ENCODE measurements at regions not wholly inside any gene's neighbourhood (a gene's known extent, or its start where the extent isn't known, plus 50 kb on each side); places are given as distances from the start of the nearest gene placed in this dataset.
"Not testable (repeated sequence)": the region's sequence is repeated elsewhere in the genome, so short reads cannot be mapped to it uniquely, and the experiment has no call there.

DNA sequence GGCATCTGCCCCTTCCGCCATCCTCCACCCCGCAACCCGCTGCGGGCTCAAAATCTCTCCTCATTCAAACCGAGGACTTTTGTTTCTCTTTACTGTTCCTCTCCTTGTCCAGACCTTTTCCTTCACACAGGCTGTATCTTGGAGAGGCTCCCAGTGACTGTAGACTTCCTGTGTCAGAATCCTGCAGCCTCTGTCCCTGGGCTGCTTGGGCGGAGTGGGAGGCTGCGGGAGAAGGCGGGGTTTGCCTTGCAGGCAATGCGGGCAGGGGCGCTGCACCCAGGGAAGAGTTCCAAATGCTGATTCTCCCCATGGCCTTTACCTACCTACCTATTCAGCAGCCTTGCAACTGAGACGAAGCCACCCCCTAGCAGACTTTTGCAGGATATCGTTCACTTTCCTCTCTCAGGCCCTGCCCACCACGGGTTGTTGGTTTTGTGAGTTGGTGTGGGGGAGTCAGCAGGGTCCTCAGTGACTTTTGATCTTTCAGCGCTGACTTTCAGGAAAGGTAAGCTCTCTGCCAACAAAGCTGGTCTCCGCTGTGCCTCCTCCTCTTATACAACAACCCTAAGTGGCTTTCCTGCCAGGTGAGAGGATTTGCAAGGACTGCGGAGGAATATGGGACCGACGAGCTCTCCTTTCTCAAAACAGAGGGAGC lies 79.0 kb upstream of the KCNA1 start:
- no peak overlapping the region for H2AFZ ChIP-seq
- no peak overlapping the region for H3K27ac ChIP-seq
- H4K20me1 ChIP-seq (ENCODE audit: insufficient read depth, poor library complexity, severe bottlenecking) = no peaks in the 10 kb centered on the region
- H3K36me3 ChIP-seq (replicated peaks; ENCODE audit: insufficient read depth, low read depth) = no peaks in the 10 kb centered on the region
- TF ChIP-seq EZH2phosphoT487 (IDR thresholded peaks at IDR 0.05; ENCODE audit: low read depth, severe bottlenecking, unreplicated experiment) = no peak
- no peaks in the 10 kb centered on the region for H3K9me3 ChIP-seq (ENCODE audit: low read depth)
- no peak overlapping the region for H3K4me3 ChIP-seq
- no peaks in the 10 kb centered on the region for H3K79me2 ChIP-seq
- no peaks in the 10 kb centered on the region for H3K4me1 ChIP-seq (ENCODE audit: insufficient read depth)
- WGBS (ENCODE audit: low lambda C conversion rate, missing lambda C conversion rate) = 72% methylated on average over 18 of the region's 18 CpGs
- no peak for DNase-seq (ENCODE audit: low spot score)
- H3K9me2 ChIP-seq (replicated peaks; ENCODE audit: insufficient read depth) = no peaks in the 10 kb centered on the region
- H3K4me2 ChIP-seq = no peak overlapping the region
- peaks cover 28% of the 10 kb centered on the region for H3K27me3 ChIP-seq

DNA sequence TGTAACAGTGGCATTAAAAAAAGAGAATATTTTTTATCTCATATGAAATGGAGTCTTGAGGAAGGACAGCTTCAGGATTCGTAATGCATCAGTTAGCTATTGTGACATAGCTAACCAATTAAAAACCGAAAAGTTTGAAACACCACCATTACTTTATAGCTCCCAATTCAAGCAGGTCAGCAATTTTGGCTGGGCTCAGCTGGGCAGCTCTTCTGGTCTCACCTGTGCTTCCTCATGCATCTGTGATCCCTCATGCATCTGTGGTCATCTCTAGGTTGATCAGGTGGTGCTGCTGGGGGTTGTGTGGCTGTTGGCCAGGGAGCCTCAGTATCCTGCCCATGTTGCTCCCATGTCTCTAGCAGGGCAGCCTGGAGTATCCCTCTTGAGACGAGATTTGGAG lies 76.7 kb upstream of the KCNA1 start:
- Histone ChIP-seq H3K9me2 (replicated peaks; ENCODE audit: insufficient read depth) (no peaks in the 10 kb centered on the region), H3K79me2 (no peaks in the 10 kb centered on the region), H2AFZ (no peak overlapping the region), H3K27me3 (peaks cover 11% of the 10 kb centered on the region), H4K20me1 (ENCODE audit: insufficient read depth, poor library complexity, severe bottlenecking) (no peaks in the 10 kb centered on the region), H3K4me1 (ENCODE audit: insufficient read depth) (no peaks in the 10 kb centered on the region), H3K4me3 (no peak overlapping the region), H3K9me3 (ENCODE audit: low read depth) (no peaks in the 10 kb centered on the region), H3K36me3 (replicated peaks; ENCODE audit: insufficient read depth, low read depth) (no peaks in the 10 kb centered on the region), H3K4me2 (no peak overlapping the region), H3K27ac (no peak overlapping the region)
- WGBS (ENCODE audit: low lambda C conversion rate, missing lambda C conversion rate) = 92% methylated on average over 3 of the region's 3 CpGs
- DNase-seq (ENCODE audit: low spot score) = no peak
- TF ChIP-seq CTCF (IDR thresholded peaks at IDR 0.05; ENCODE audit: poor library complexity) (no peak), EZH2phosphoT487 (IDR thresholded peaks at IDR 0.05; ENCODE audit: low read depth, severe bottlenecking, unreplicated experiment) (no peak), EZH2 (IDR thresholded peaks at IDR 0.05; ENCODE audit: borderline replicate concordance) (no peak)

GRCh38 chr12:4833524-4833923 lies 76.2 kb upstream of the KCNA1 start:
- peaks cover 7% of the 10 kb centered on the region for H3K27me3 ChIP-seq
- no peak for TF ChIP-seq EZH2 (IDR thresholded peaks at IDR 0.05; ENCODE audit: borderline replicate concordance)
- no peak for TF ChIP-seq CTCF (IDR thresholded peaks at IDR 0.05; ENCODE audit: poor library complexity)
- no peak for TF ChIP-seq EZH2phosphoT487 (IDR thresholded peaks at IDR 0.05; ENCODE audit: low read depth, severe bottlenecking, unreplicated experiment)
- no peaks in the 10 kb centered on the region for H4K20me1 ChIP-seq (ENCODE audit: insufficient read depth, poor library complexity, severe bottlenecking)
- no peaks in the 10 kb centered on the region for H3K9me2 ChIP-seq (replicated peaks; ENCODE audit: insufficient read depth)
- H3K36me3 ChIP-seq (replicated peaks; ENCODE audit: insufficient read depth, low read depth) = no peaks in the 10 kb centered on the region
- WGBS (ENCODE audit: low lambda C conversion rate, missing lambda C conversion rate) = 82% methylated on average over 3 of the region's 3 CpGs
- no peaks in the 10 kb centered on the region for H3K9me3 ChIP-seq (ENCODE audit: low read depth)
- H3K4me3 ChIP-seq = no peak overlapping the region
- no peaks in the 10 kb centered on the region for H3K4me1 ChIP-seq (ENCODE audit: insufficient read depth)
- H2AFZ ChIP-seq = no peak overlapping the region
- DNase-seq (ENCODE audit: low spot score) = no peak
- H3K27ac ChIP-seq = no peak overlapping the region
- H3K4me2 ChIP-seq = no peak overlapping the region
- no peaks in the 10 kb centered on the region for H3K79me2 ChIP-seq

DNA sequence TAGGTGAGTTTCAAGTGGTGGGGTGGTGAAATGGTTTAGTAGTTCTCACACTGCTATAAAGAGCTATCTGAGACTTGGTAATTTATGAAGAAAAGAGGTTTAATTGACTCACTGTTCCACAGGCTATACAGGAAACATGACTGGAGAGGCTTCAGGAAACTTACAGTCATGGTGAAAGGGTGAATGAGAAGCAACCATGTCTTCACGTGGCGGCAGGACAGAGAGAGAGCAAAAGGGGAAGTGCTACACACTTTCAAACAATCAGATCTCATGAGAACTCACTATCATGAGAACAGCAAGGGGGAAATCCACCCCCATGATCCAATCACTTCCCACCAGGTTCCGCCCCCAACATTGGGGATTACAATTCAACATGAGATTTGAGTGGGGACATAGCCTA lies 67.3 kb upstream of the KCNA1 start:
- DNase-seq (ENCODE audit: low spot score); H3K4me1 ChIP-seq (ENCODE audit: insufficient read depth): not testable (repeated sequence)
- WGBS (ENCODE audit: low lambda C conversion rate, missing lambda C conversion rate) = 92% methylated on average over 3 of the region's 3 CpGs

More for the DNA sequence above, 67.3 kb upstream of the KCNA1 start:
- not testable (repeated sequence) for H2AFZ ChIP-seq; H3K4me3 ChIP-seq; H3K27ac ChIP-seq; H3K9me3 ChIP-seq (ENCODE audit: low read depth); H3K27me3 ChIP-seq; H3K79me2 ChIP-seq; H4K20me1 ChIP-seq (ENCODE audit: insufficient read depth, poor library complexity, severe bottlenecking); H3K4me2 ChIP-seq; H3K9me2 ChIP-seq (replicated peaks; ENCODE audit: insufficient read depth); H3K36me3 ChIP-seq (replicated peaks; ENCODE audit: insufficient read depth, low read depth)
